ENCODE measurements at regions not wholly inside any gene's neighbourhood (a gene's known extent, or its start where the extent isn't known, plus 50 kb on each side); places are given as distances from the start of the nearest gene placed in this dataset.

DNA sequence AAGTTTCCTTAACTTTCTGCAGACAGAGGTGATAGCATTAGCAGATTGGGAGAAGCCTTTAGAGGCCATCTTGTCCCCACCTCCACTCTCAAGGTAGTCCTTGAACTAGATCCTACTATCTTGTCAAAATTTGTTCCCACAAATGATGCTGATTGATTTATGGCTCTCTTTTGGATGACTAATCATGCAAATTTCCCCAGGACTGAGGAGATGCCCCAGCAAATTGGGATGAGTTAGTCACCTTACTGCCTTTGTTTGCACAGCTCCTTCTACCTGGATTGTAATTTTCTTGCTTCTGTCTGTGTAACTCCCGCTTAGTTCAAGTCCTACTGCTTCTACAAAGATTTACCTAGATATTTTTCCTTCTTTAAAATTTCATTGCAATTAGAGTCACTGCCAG, 391.4 kb upstream of the CADM1 start:
- no peaks in the 10 kb centered on the region for H3K4me1 ChIP-seq (ENCODE audit: insufficient read depth, low read length)
- WGBS (ENCODE audit: low lambda C conversion rate), result 8% methylated on average over 1 of the region's 1 CpG
- no peak for FAIRE-seq
- POLR2A ChIA-PET, result no interaction called here
- H2AFZ ChIP-seq (ENCODE audit: low read length), result no peak overlapping the region
- H3K27me3 ChIP-seq (ENCODE audit: control insufficient read depth in 1 of 2, insufficient read depth in 2 of 2, low read length in 2 of 2), result no peaks in the 10 kb centered on the region; a peak in 2 of 5 replicates
- H3K9ac ChIP-seq (ENCODE audit: insufficient read depth, low read depth, low read length), result no peak overlapping the region
- no peak for ATAC-seq
- H3K79me2 ChIP-seq (ENCODE audit: insufficient read depth, low read length), result no peaks in the 10 kb centered on the region
- DNase-seq (ENCODE audit: low spot score), result no peak
- H3K9me3 ChIP-seq (ENCODE audit: low read length), result no peaks in the 10 kb centered on the region
- in situ Hi-C loops (cut with HindIII; ENCODE audit: extremely low pct_ligation_motif_present, low pct_unique_long_range_greater_than_20kb) (no loop called here), intact Hi-C loops (cut with micrococcal nuclease; ENCODE audit: unreplicated experiment) (no loop called here)
- no peak overlapping the region for H3K27ac ChIP-seq (ENCODE audit: extremely low read length, insufficient read depth, low read length)
- CTCF ChIA-PET (ENCODE audit: low intra/inter-chr PET ratio, low total read pairs), result no interaction called here
- H3K4me3 ChIP-seq (replicated peaks in 1 of 3; ENCODE audit: insufficient read depth in 1 of 3, low read depth in 2 of 3, low read length in 3 of 3), result no peak overlapping the region
- BruUV-seq (replicated peaks), result no TSS peak
- H3K36me3 ChIP-seq (replicated peaks in 1 of 2; ENCODE audit: control insufficient read depth in 1 of 2, insufficient read depth in 2 of 2, low read length in 2 of 2), result no peaks in the 10 kb centered on the region
- no peak overlapping the region for H3K4me2 ChIP-seq (ENCODE audit: low read depth, low read length)
- no peaks in the 10 kb centered on the region for H4K20me1 ChIP-seq (ENCODE audit: insufficient read depth, low read length)
- TF ChIP-seq MZF1 (CRISPR knock-in tag; IDR thresholded peaks at IDR 0.05; ENCODE audit: borderline replicate concordance) (no peak), MAZ (IDR thresholded peaks at IDR 0.05; ENCODE audit: borderline replicate concordance, low read depth, low read length) (no peak), MAZ (CRISPR knock-in tag; IDR thresholded peaks at IDR 0.05; ENCODE audit: low read depth) (no peak), ZNF253 (CRISPR knock-in tag; IDR thresholded peaks at IDR 0.05; ENCODE audit: borderline replicate concordance) (no peak), ZNF264 (CRISPR knock-in tag; IDR thresholded peaks at IDR 0.05) (no peak), GMEB2 (CRISPR knock-in tag; IDR thresholded peaks at IDR 0.05; ENCODE audit: low read depth) (no peak), ZNF143 (CRISPR knock-in tag; IDR thresholded peaks at IDR 0.05) (no peak), ZNF740 (CRISPR knock-in tag; IDR thresholded peaks at IDR 0.05) (no peak), MYC (CRISPR knock-in tag; IDR thresholded peaks at IDR 0.05; ENCODE audit: borderline replicate concordance) (no peak), NR2F6 (IDR thresholded peaks at IDR 0.05) (no peak), NR2F6 (CRISPR knock-in tag; IDR thresholded peaks at IDR 0.05) (no peak), NONO (IDR thresholded peaks at IDR 0.05) (no peak), NONO (CRISPR knock-in tag; conservative IDR thresholded peaks at IDR 0.05) (no peak)
- TF ChIP-seq, protein P1, sequence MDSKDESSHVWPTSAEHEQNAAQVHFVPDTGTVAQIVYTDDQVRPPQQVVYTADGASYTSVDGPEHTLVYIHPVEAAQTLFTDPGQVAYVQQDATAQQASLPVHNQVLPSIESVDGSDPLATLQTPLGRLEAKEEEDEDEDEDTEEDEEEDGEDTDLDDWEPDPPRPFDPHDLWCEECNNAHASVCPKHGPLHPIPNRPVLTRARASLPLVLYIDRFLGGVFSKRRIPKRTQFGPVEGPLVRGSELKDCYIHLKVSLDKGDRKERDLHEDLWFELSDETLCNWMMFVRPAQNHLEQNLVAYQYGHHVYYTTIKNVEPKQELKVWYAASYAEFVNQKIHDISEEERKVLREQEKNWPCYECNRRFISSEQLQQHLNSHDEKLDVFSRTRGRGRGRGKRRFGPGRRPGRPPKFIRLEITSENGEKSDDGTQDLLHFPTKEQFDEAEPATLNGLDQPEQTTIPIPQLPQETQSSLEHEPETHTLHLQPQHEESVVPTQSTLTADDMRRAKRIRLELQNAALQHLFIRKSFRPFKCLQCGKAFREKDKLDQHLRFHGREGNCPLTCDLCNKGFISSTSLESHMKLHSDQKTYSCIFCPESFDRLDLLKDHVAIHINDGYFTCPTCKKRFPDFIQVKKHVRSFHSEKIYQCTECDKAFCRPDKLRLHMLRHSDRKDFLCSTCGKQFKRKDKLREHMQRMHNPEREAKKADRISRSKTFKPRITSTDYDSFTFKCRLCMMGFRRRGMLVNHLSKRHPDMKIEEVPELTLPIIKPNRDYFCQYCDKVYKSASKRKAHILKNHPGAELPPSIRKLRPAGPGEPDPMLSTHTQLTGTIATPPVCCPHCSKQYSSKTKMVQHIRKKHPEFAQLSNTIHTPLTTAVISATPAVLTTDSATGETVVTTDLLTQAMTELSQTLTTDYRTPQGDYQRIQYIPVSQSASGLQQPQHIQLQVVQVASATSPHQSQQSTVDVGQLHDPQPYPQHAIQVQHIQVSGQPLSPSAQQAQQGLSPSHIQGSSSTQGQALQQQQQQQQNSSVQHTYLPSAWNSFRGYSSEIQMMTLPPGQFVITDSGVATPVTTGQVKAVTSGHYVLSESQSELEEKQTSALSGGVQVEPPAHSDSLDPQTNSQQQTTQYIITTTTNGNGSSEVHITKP (CRISPR knock-in tag; IDR thresholded peaks at IDR 0.05; ENCODE audit: low read depth), result no peak
- TF ChIP-seq, protein P2, sequence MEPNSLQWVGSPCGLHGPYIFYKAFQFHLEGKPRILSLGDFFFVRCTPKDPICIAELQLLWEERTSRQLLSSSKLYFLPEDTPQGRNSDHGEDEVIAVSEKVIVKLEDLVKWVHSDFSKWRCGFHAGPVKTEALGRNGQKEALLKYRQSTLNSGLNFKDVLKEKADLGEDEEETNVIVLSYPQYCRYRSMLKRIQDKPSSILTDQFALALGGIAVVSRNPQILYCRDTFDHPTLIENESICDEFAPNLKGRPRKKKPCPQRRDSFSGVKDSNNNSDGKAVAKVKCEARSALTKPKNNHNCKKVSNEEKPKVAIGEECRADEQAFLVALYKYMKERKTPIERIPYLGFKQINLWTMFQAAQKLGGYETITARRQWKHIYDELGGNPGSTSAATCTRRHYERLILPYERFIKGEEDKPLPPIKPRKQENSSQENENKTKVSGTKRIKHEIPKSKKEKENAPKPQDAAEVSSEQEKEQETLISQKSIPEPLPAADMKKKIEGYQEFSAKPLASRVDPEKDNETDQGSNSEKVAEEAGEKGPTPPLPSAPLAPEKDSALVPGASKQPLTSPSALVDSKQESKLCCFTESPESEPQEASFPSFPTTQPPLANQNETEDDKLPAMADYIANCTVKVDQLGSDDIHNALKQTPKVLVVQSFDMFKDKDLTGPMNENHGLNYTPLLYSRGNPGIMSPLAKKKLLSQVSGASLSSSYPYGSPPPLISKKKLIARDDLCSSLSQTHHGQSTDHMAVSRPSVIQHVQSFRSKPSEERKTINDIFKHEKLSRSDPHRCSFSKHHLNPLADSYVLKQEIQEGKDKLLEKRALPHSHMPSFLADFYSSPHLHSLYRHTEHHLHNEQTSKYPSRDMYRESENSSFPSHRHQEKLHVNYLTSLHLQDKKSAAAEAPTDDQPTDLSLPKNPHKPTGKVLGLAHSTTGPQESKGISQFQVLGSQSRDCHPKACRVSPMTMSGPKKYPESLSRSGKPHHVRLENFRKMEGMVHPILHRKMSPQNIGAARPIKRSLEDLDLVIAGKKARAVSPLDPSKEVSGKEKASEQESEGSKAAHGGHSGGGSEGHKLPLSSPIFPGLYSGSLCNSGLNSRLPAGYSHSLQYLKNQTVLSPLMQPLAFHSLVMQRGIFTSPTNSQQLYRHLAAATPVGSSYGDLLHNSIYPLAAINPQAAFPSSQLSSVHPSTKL (CRISPR knock-in tag; IDR thresholded peaks at IDR 0.05), result no peak

All from HepG2 (cell line).